GM12878 (cell line): ENCODE measurements at regions not wholly inside any gene's neighbourhood (a gene's known extent, or its start where the extent isn't known, plus 50 kb on each side); places are given as distances from the start of the nearest gene placed in this dataset.

Experiments
- FOXM1 ChIP-seq: IDR thresholded peaks from 2 replicates; pipeline ENCODE4 v1.6.1; 2012; ENCODE audit warnings: low read depth, mild to moderate bottlenecking, inconsistent platforms, low read length, moderate library complexity
- MYC ChIP-seq: IDR thresholded peaks from 2 replicates; pipeline ENCODE4 v1.6.1; 2011; ENCODE audit warnings: mild to moderate bottlenecking, low read length, moderate library complexity, inconsistent platforms; ENCODE audit not compliant: insufficient read depth, insufficient replicate concordance, insufficient read length, severe bottlenecking
- NRF1 ChIP-seq: conservative IDR thresholded peaks from 2 replicates; pipeline ENCODE4 v1.6.1; 2011; ENCODE audit warnings: mild to moderate bottlenecking, low read depth, low read length, improper control_type of control experiment
- POLR2A ChIP-seq: IDR thresholded peaks from 2 replicates; pipeline ENCODE4 v1.6.1; 2011; ENCODE audit warnings: low read depth, mild to moderate bottlenecking, low read length
- TF ChIP-seq, protein P1 (sequence below), 3 experiments: IDR thresholded peaks in 2 of 3; conservative IDR thresholded peaks in 1 of 3; 2 replicates each; pipeline ENCODE4 v1.5.1; 2011; ENCODE audit warnings: low read depth in 3 of 3, low read length in 3 of 3, mild to moderate bottlenecking in 3 of 3, control low read depth in 2 of 3, moderate library complexity in 2 of 3, inconsistent platforms in 1 of 3, mixed read lengths in 1 of 3; ENCODE audit not compliant: control insufficient read depth in 2 of 3, insufficient read depth in 1 of 3; ENCODE audit errors: extremely low read depth in 1 of 3

DNA sequence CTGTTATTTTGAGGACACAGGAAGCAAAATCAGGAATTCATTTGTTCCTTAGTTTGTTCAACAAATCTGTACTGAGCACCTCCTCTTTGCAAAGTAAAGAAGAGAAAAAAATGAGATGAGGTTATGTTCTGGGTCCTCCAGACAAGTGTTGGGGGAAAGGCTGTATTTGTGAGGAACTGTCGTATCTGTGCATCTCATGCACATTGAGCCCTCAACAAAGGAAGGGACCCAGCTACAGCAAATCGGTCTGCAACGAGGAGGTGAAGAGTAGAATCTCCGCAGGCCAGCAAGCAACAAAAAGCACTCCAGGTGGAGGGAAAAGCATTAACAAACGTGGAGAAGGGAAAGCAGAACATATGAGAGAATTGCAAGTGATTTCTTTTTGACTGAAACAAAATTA, 143.0 kb upstream of the CYP1B1 start:
- TF ChIP-seq MYC: no peak
- no peak for TF ChIP-seq NRF1
- TF ChIP-seq, protein P1, sequence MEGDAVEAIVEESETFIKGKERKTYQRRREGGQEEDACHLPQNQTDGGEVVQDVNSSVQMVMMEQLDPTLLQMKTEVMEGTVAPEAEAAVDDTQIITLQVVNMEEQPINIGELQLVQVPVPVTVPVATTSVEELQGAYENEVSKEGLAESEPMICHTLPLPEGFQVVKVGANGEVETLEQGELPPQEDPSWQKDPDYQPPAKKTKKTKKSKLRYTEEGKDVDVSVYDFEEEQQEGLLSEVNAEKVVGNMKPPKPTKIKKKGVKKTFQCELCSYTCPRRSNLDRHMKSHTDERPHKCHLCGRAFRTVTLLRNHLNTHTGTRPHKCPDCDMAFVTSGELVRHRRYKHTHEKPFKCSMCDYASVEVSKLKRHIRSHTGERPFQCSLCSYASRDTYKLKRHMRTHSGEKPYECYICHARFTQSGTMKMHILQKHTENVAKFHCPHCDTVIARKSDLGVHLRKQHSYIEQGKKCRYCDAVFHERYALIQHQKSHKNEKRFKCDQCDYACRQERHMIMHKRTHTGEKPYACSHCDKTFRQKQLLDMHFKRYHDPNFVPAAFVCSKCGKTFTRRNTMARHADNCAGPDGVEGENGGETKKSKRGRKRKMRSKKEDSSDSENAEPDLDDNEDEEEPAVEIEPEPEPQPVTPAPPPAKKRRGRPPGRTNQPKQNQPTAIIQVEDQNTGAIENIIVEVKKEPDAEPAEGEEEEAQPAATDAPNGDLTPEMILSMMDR (IDR thresholded peaks at IDR 0.05 in 2 of 3, conservative IDR thresholded peaks at IDR 0.05 in 1 of 3; ENCODE audit: control insufficient read depth in 2 of 3, extremely low read depth in 1 of 3, insufficient read depth in 1 of 3, low read depth in 3 of 3, low read length in 3 of 3): no peak
- no peak for TF ChIP-seq POLR2A
- no peak for TF ChIP-seq FOXM1
